ENCODE measurements at regions not wholly inside any gene's neighbourhood (a gene's known extent, or its start where the extent isn't known, plus 50 kb on each side); places are given as distances from the start of the nearest gene placed in this dataset.
"Not testable (repeated sequence)": the region's sequence is repeated elsewhere in the genome, so short reads cannot be mapped to it uniquely, and the experiment has no call there.

- no peak for FAIRE-seq
These were observed 904.6 kb upstream of the LRRN3 start for GRCh38 chr7:110186334-110186733.

GRCh38 chr7:110187877-110188554 is 902.9 kb upstream of the LRRN3 start:
- FAIRE-seq, result no peak

GRCh38 chr7:110204527-110204926 is 886.4 kb upstream of the LRRN3 start:
- no peak for FAIRE-seq

GRCh38 chr7:110205899-110206298 is 885.0 kb upstream of the LRRN3 start:
- FAIRE-seq, result no peak

GRCh38 chr7:110209884-110210283 is 881.0 kb upstream of the LRRN3 start:
- FAIRE-seq, result no peak

- FAIRE-seq, result no peak
These were observed 879.9 kb upstream of the LRRN3 start for GRCh38 chr7:110210941-110211608.

- FAIRE-seq, result no peak
These were observed 866.3 kb upstream of the LRRN3 start for GRCh38 chr7:110224643-110225042.

GRCh38 chr7:110246118-110246517 is 844.8 kb upstream of the LRRN3 start:
- no peak for FAIRE-seq

GRCh38 chr7:110253093-110253492 is 837.8 kb upstream of the LRRN3 start:
- no peak for FAIRE-seq

GRCh38 chr7:110257673-110258072 is 833.3 kb upstream of the LRRN3 start:
- FAIRE-seq, result no peak

- FAIRE-seq, result no peak
These were observed 828.7 kb upstream of the LRRN3 start for GRCh38 chr7:110262251-110262650.

- no peak for FAIRE-seq
These were observed 826.6 kb upstream of the LRRN3 start for GRCh38 chr7:110264288-110264687.

- no peak for FAIRE-seq
These were observed 809.6 kb upstream of the LRRN3 start for GRCh38 chr7:110281362-110281761.

GRCh38 chr7:110283056-110283455 is 807.9 kb upstream of the LRRN3 start:
- no peak for FAIRE-seq

- no peak for FAIRE-seq
These were observed 799.5 kb upstream of the LRRN3 start for GRCh38 chr7:110291430-110291829.

GRCh38 chr7:110296321-110296720 is 794.6 kb upstream of the LRRN3 start:
- no peak for FAIRE-seq

- no peak for FAIRE-seq
These were observed 783.2 kb upstream of the LRRN3 start for GRCh38 chr7:110307776-110308175.

GRCh38 chr7:110308791-110309190 is 782.1 kb upstream of the LRRN3 start:
- FAIRE-seq, result no peak

GRCh38 chr7:110309941-110310340 is 781.0 kb upstream of the LRRN3 start:
- no peak for FAIRE-seq

- FAIRE-seq, result no peak
These were observed 779.4 kb upstream of the LRRN3 start for GRCh38 chr7:110311556-110311955.

GRCh38 chr7:110317541-110318265 is 773.2 kb upstream of the LRRN3 start:
- FAIRE-seq, result no peak

GRCh38 chr7:110320285-110320684 is 770.6 kb upstream of the LRRN3 start:
- FAIRE-seq, result not testable (repeated sequence)

GRCh38 chr7:110322796-110323195 is 768.1 kb upstream of the LRRN3 start:
- FAIRE-seq, result no peak

GRCh38 chr7:110326966-110327365 is 764.0 kb upstream of the LRRN3 start:
- no peak for FAIRE-seq

All from endometrium (tissue), 2 donors.